BLaER1 (cell line): ENCODE measurements at regions not wholly inside any gene's neighbourhood (a gene's known extent, or its start where the extent isn't known, plus 50 kb on each side); places are given as distances from the start of the nearest gene placed in this dataset.

Source experiments
- H3K27ac ChIP-seq: shearing (Covaris generic); formaldehyde crosslinking; 2 replicates; pipeline ENCODE4 v1.8.1; 2022
- H3K27me3 ChIP-seq: shearing (Covaris generic); formaldehyde crosslinking; 2 replicates; pipeline ENCODE4 v1.8.1; 2022
- H3K36me3 ChIP-seq: shearing (Covaris generic); formaldehyde crosslinking; 2 replicates; pipeline ENCODE4 v1.8.1; 2022
- H3K4me1 ChIP-seq: shearing (Covaris generic); formaldehyde crosslinking; 2 replicates; pipeline ENCODE4 v1.8.1; 2022
- H3K4me2 ChIP-seq: shearing (Covaris generic); formaldehyde crosslinking; 2 replicates; pipeline ENCODE4 v1.8.1; 2022
- H3K4me3 ChIP-seq: shearing (Covaris generic); formaldehyde crosslinking; 2 replicates; pipeline ENCODE4 v1.8.1; 2022
- H3K9ac ChIP-seq: shearing (Covaris generic); formaldehyde crosslinking; 2 replicates; pipeline ENCODE4 v1.8.1; 2022
- H3K9me3 ChIP-seq: shearing (Covaris generic); formaldehyde crosslinking; 2 replicates; pipeline ENCODE4 v1.8.1; 2022
- H4K20me1 ChIP-seq: shearing (Covaris generic); formaldehyde crosslinking; 2 replicates; pipeline ENCODE4 v1.8.1; 2022
- Cebpa-rat ChIP-seq: shearing (Covaris generic); IDR thresholded peaks from 2 replicates; pipeline ENCODE4 v1.8.1; 2022

GRCh38 chr15:31563421-31563820 lies 236.8 kb downstream of the KLF13 start:
- H3K9me3 ChIP-seq: peaks cover 17% of the 10 kb centered on the region
- H3K4me3 ChIP-seq: no peak overlapping the region
- no peaks in the 10 kb centered on the region for H4K20me1 ChIP-seq
- no peak overlapping the region for H3K4me2 ChIP-seq
- H3K36me3 ChIP-seq: no peaks in the 10 kb centered on the region
- TF ChIP-seq Cebpa-rat: no peak
- H3K27me3 ChIP-seq: no peaks in the 10 kb centered on the region
- no peak overlapping the region for H3K27ac ChIP-seq
- H3K4me1 ChIP-seq: no peaks in the 10 kb centered on the region
- no peak overlapping the region for H3K9ac ChIP-seq

- no peaks in the 10 kb centered on the region for H3K27me3 ChIP-seq
- no peak overlapping the region for H3K27ac ChIP-seq
- peaks cover 22% of the 10 kb centered on the region for H3K9me3 ChIP-seq
- no peaks in the 10 kb centered on the region for H3K36me3 ChIP-seq
- H3K9ac ChIP-seq: no peak overlapping the region
- 0 out of 2 replicates have a peak, but pooled peaks cover 4% of the 10 kb centered on the region for H3K4me1 ChIP-seq
- TF ChIP-seq Cebpa-rat: no peak
- H3K4me3 ChIP-seq: no peak overlapping the region
- no peaks in the 10 kb centered on the region for H4K20me1 ChIP-seq
- H3K4me2 ChIP-seq: no peak overlapping the region
Measured at GRCh38 chr15:31567861-31568260, 241.2 kb downstream of the KLF13 start.

GRCh38 chr15:31569836-31570235 lies 243.2 kb downstream of the KLF13 start:
- Histone ChIP-seq H3K9me3 (peaks cover 22% of the 10 kb centered on the region), H4K20me1 (no peaks in the 10 kb centered on the region), H3K4me3 (no peak overlapping the region), H3K27me3 (no peaks in the 10 kb centered on the region), H3K27ac (no peak overlapping the region), H3K36me3 (no peaks in the 10 kb centered on the region), H3K4me1 (0 out of 2 replicates have a peak, but pooled peaks cover 4% of the 10 kb centered on the region), H3K9ac (no peak overlapping the region), H3K4me2 (no peak overlapping the region)
- no peak for TF ChIP-seq Cebpa-rat

- H3K27ac ChIP-seq: no peak overlapping the region
- no peaks in the 10 kb centered on the region for H4K20me1 ChIP-seq
- H3K27me3 ChIP-seq: no peaks in the 10 kb centered on the region
- peaks cover 22% of the 10 kb centered on the region for H3K9me3 ChIP-seq
- no peaks in the 10 kb centered on the region for H3K36me3 ChIP-seq
- no peak overlapping the region for H3K9ac ChIP-seq
- TF ChIP-seq Cebpa-rat: no peak
- 0 out of 2 replicates have a peak, but pooled peaks cover 4% of the 10 kb centered on the region for H3K4me1 ChIP-seq
- H3K4me2 ChIP-seq: no peak overlapping the region
- no peak overlapping the region for H3K4me3 ChIP-seq
Measured at GRCh38 chr15:31570591-31570990, 244.0 kb downstream of the KLF13 start.

- 0 out of 2 replicates have a peak, but pooled peaks cover 4% of the 10 kb centered on the region for H3K4me1 ChIP-seq
- no peak overlapping the region for H3K4me2 ChIP-seq
- no peak overlapping the region for H3K4me3 ChIP-seq
- no peaks in the 10 kb centered on the region for H4K20me1 ChIP-seq
- H3K9me3 ChIP-seq: peaks cover 22% of the 10 kb centered on the region
- H3K27ac ChIP-seq: no peak overlapping the region
- no peaks in the 10 kb centered on the region for H3K27me3 ChIP-seq
- TF ChIP-seq Cebpa-rat: no peak
- no peaks in the 10 kb centered on the region for H3K36me3 ChIP-seq
- no peak overlapping the region for H3K9ac ChIP-seq
Measured at GRCh38 chr15:31571676-31572075, 245.0 kb downstream of the KLF13 start.

GRCh38 chr15:31573759-31574158 lies 247.1 kb downstream of the KLF13 start:
- Histone ChIP-seq H3K4me3 (no peak overlapping the region), H3K27me3 (no peaks in the 10 kb centered on the region), H3K4me2 (no peak overlapping the region), H3K9ac (no peak overlapping the region), H3K27ac (no peak overlapping the region), H3K4me1 (0 out of 2 replicates have a peak, but pooled peaks cover 4% of the 10 kb centered on the region), H3K36me3 (no peaks in the 10 kb centered on the region), H4K20me1 (no peaks in the 10 kb centered on the region), H3K9me3 (peaks cover 2% of the 10 kb centered on the region; the same call in 1 of the 2 replicates)
- TF ChIP-seq Cebpa-rat: no peak

- no peak overlapping the region for H3K9ac ChIP-seq
- TF ChIP-seq Cebpa-rat: no peak
Measured at GRCh38 chr15:31574766-31575165, 248.1 kb downstream of the KLF13 start.

GRCh38 chr15:31577108-31577507 lies 250.5 kb downstream of the KLF13 start:
- Histone ChIP-seq H3K27ac (no peak overlapping the region), H4K20me1 (no peaks in the 10 kb centered on the region), H3K27me3 (no peaks in the 10 kb centered on the region), H3K4me1 (no peaks in the 10 kb centered on the region), H3K4me2 (no peak overlapping the region), H3K4me3 (no peak overlapping the region), H3K9me3 (peaks cover 15% of the 10 kb centered on the region), H3K36me3 (no peaks in the 10 kb centered on the region), H3K9ac (no peak overlapping the region)
- no peak for TF ChIP-seq Cebpa-rat

More at GRCh38 chr15:31574766-31575165, 248.1 kb downstream of the KLF13 start:
- Histone ChIP-seq H3K27ac (no peak overlapping the region), H3K9me3 (no peaks in the 10 kb centered on the region), H3K36me3 (no peaks in the 10 kb centered on the region), H4K20me1 (no peaks in the 10 kb centered on the region), H3K4me2 (no peak overlapping the region), H3K4me3 (no peak overlapping the region), H3K4me1 (0 out of 2 replicates have a peak, but pooled peaks cover 4% of the 10 kb centered on the region), H3K27me3 (no peaks in the 10 kb centered on the region)

GRCh38 chr15:31579282-31579681 lies 252.6 kb downstream of the KLF13 start:
- TF ChIP-seq Cebpa-rat: no peak
- Histone ChIP-seq H3K36me3 (no peaks in the 10 kb centered on the region), H3K27me3 (no peaks in the 10 kb centered on the region), H3K9me3 (peaks cover 36% of the 10 kb centered on the region), H3K4me2 (no peak overlapping the region), H3K4me1 (no peaks in the 10 kb centered on the region), H3K4me3 (no peak overlapping the region), H3K27ac (no peak overlapping the region), H3K9ac (no peak overlapping the region), H4K20me1 (no peaks in the 10 kb centered on the region)

GRCh38 chr15:31579976-31580375 lies 253.3 kb downstream of the KLF13 start:
- Histone ChIP-seq H3K27me3 (no peaks in the 10 kb centered on the region), H3K4me3 (no peak overlapping the region), H3K36me3 (no peaks in the 10 kb centered on the region), H3K9me3 (peaks cover 36% of the 10 kb centered on the region), H4K20me1 (no peaks in the 10 kb centered on the region), H3K9ac (no peak overlapping the region), H3K27ac (no peak overlapping the region), H3K4me1 (no peaks in the 10 kb centered on the region), H3K4me2 (no peak overlapping the region)
- TF ChIP-seq Cebpa-rat: no peak

- Histone ChIP-seq H3K4me1 (no peaks in the 10 kb centered on the region), H3K27me3 (no peaks in the 10 kb centered on the region), H4K20me1 (no peaks in the 10 kb centered on the region), H3K4me3 (no peak overlapping the region), H3K9me3 (peaks cover 36% of the 10 kb centered on the region), H3K27ac (no peak overlapping the region), H3K9ac (no peak overlapping the region), H3K4me2 (no peak overlapping the region), H3K36me3 (no peaks in the 10 kb centered on the region)
- TF ChIP-seq Cebpa-rat: no peak
Measured at GRCh38 chr15:31584195-31584594, 257.6 kb downstream of the KLF13 start.
